Loucy (cell line): ENCODE measurements at regions not wholly inside any gene's neighbourhood (a gene's known extent, or its start where the extent isn't known, plus 50 kb on each side); places are given as distances from the start of the nearest gene placed in this dataset.

Experiments
- H2AFZ ChIP-seq: fragments of 200-600 bp; sonication (generic); 2 replicates; pipeline ENCODE4 v1.6.0; 2016; ENCODE audit warnings: antibody characterized with exemption, mild to moderate bottlenecking, low read length, moderate library complexity
- H3F3A ChIP-seq: fragments of 200-600 bp; 2 replicates; pipeline ENCODE4 v1.6.0; 2016; ENCODE audit warnings: antibody characterized with exemption, low read depth, mild to moderate bottlenecking
- H3K27me3 ChIP-seq: fragments of 200-600 bp; sonication (generic); 2 replicates; pipeline ENCODE4 v1.6.1; 2014; ENCODE audit warnings: low read length, mild to moderate bottlenecking; ENCODE audit not compliant: insufficient read depth, poor library complexity, severe bottlenecking
- H3K36me3 ChIP-seq: fragments of 200-600 bp; sonication (generic); 2 replicates; pipeline ENCODE4 v1.6.1; 2016; ENCODE audit warnings: low read length; ENCODE audit not compliant: insufficient read depth
- H3K4me1 ChIP-seq: fragments of 200-600 bp; sonication (generic); 2 replicates; pipeline ENCODE4 v1.5.1; 2014; ENCODE audit warnings: low read length, mild to moderate bottlenecking; ENCODE audit not compliant: insufficient read depth, poor library complexity, severe bottlenecking
- H3K4me2 ChIP-seq: fragments of 200-600 bp; sonication (generic); 2 replicates; pipeline ENCODE4 v1.6.0; 2014; ENCODE audit warnings: antibody characterized with exemption, low read length, low read depth, mild to moderate bottlenecking; ENCODE audit not compliant: poor library complexity, severe bottlenecking
- H3K4me3 ChIP-seq: fragments of 200-600 bp; sonication (generic); 2 replicates; pipeline ENCODE4 v1.5.1; 2014; ENCODE audit warnings: low read length, mild to moderate bottlenecking, mixed read lengths; ENCODE audit not compliant: poor library complexity, severe bottlenecking
- H3K79me2 ChIP-seq: fragments of 200-600 bp; sonication (generic); 2 replicates; pipeline ENCODE4 v1.6.1; 2014; ENCODE audit warnings: low read length; ENCODE audit not compliant: insufficient read depth
- H3K9ac ChIP-seq: fragments of 200-600 bp; sonication (generic); 2 replicates; pipeline ENCODE4 v1.6.0; 2014; ENCODE audit warnings: mild to moderate bottlenecking, low read depth, low read length, moderate library complexity; ENCODE audit not compliant: poor library complexity, severe bottlenecking
- H3K9me2 ChIP-seq: fragments of 200-600 bp; sonication (generic); replicated peaks from 2 replicates; pipeline ENCODE4 v1.6.1; 2016; ENCODE audit warnings: low read depth, low read length, mixed read lengths
- H3K9me3 ChIP-seq: fragments of 200-600 bp; sonication (generic); 2 replicates; pipeline ENCODE4 v1.6.1; 2014; ENCODE audit warnings: mild to moderate bottlenecking, antibody characterized with exemption, low read length, low read depth; ENCODE audit not compliant: insufficient read depth
- H4K20me1 ChIP-seq: fragments of 200-600 bp; sonication (generic); 2 replicates; pipeline ENCODE4 v1.6.0; 2014; ENCODE audit warnings: antibody characterized with exemption, low read length, mild to moderate bottlenecking; ENCODE audit not compliant: insufficient read depth, poor library complexity, severe bottlenecking
- EZH2phosphoT487 ChIP-seq: fragments of 200-600 bp; IDR thresholded peaks from 2 replicates; pipeline ENCODE4 v1.6.1; 2018; ENCODE audit warnings: antibody characterized with exemption, mild to moderate bottlenecking, moderate library complexity, borderline replicate concordance
- TF ChIP-seq, protein P1 (sequence below): fragments of 200-600 bp; sonication (generic); conservative IDR thresholded peaks from 2 replicates; pipeline ENCODE4 v1.5.1; 2014; ENCODE audit warnings: mild to moderate bottlenecking, antibody characterized with exemption, low read length

DNA sequence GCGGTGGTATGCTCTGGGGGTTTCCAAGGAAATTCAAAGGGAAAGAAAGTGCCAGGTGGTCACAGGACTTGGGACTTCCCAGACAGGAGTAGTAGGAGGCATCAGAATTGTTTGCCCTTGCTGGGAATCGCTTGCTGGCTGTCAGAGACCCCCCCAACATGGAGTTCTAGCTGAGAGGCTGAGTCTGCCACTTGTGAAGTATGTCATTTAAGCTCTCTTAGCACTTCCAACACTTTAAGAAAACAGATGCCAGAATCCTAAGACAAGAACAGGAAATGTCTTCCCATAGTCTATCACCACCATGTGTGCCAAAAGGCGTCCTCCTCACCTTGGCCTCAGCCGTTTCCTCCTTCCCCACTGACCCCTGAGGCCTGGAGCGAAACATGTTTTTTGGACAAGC lies 193.8 kb upstream of the IRX3 start:
- no peaks in the 10 kb centered on the region for H3K27me3 ChIP-seq
- no peak overlapping the region for H2AFZ ChIP-seq
- H3K4me1 ChIP-seq: no peaks in the 10 kb centered on the region
- no peaks in the 10 kb centered on the region for H3K9me2 ChIP-seq
- H3F3A ChIP-seq: no peaks in the 10 kb centered on the region
- no peak overlapping the region for H3K4me3 ChIP-seq
- no peaks in the 10 kb centered on the region for H3K36me3 ChIP-seq
- H3K4me2 ChIP-seq: no peak overlapping the region
- no peak for TF ChIP-seq EZH2phosphoT487
- TF ChIP-seq, protein P1, sequence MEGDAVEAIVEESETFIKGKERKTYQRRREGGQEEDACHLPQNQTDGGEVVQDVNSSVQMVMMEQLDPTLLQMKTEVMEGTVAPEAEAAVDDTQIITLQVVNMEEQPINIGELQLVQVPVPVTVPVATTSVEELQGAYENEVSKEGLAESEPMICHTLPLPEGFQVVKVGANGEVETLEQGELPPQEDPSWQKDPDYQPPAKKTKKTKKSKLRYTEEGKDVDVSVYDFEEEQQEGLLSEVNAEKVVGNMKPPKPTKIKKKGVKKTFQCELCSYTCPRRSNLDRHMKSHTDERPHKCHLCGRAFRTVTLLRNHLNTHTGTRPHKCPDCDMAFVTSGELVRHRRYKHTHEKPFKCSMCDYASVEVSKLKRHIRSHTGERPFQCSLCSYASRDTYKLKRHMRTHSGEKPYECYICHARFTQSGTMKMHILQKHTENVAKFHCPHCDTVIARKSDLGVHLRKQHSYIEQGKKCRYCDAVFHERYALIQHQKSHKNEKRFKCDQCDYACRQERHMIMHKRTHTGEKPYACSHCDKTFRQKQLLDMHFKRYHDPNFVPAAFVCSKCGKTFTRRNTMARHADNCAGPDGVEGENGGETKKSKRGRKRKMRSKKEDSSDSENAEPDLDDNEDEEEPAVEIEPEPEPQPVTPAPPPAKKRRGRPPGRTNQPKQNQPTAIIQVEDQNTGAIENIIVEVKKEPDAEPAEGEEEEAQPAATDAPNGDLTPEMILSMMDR: no peak
- H4K20me1 ChIP-seq: no peaks in the 10 kb centered on the region
- no peak overlapping the region for H3K9ac ChIP-seq
- H3K79me2 ChIP-seq: no peaks in the 10 kb centered on the region
- H3K9me3 ChIP-seq: no peaks in the 10 kb centered on the region

DNA sequence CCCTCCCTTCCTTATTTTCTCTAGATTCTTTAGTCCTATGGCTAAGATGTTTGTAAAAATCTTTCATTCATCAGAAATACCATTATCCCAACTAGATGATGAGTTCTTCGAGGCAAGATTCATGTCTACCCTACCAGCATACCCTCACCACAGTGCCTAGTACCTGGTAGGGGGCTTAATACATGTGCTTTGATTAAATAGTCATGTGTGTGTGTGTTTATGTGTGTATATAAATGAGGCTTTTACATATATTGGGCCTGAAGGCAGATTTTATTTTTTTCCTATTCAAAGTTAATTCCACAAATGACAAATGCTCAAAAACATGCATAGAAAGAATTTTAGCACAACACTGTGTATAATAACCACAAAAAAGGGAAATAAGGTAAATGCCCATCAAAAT lies 193.0 kb upstream of the IRX3 start:
- TF ChIP-seq, protein P1: no peak
- TF ChIP-seq EZH2phosphoT487: no peak

DNA sequence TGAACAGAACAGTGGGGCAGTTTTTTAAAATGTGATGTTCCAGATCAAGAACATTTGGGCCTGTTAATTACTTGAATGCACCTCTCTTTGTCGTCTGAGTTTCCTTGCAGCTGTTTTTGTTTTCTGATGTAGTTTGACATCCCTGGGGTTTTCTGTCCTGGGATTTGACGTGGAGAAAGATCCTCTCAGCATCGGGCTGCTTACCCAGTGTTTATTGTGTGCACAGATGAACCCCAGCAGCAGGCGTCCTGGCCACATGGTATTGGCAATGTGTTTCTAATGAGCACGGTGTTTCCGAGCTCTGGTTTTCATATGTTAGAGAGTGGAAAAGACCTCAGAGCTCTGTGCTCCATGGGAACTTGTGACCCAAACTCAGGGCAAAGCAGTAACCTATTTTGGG lies 191.1 kb upstream of the IRX3 start:
- no peaks in the 10 kb centered on the region for H3K27me3 ChIP-seq
- H2AFZ ChIP-seq: no peak overlapping the region
- H3F3A ChIP-seq: no peaks in the 10 kb centered on the region
- H4K20me1 ChIP-seq: no peaks in the 10 kb centered on the region
- TF ChIP-seq, protein P1: no peak
- TF ChIP-seq EZH2phosphoT487: no peak
- no peaks in the 10 kb centered on the region for H3K9me3 ChIP-seq
- no peak overlapping the region for H3K9ac ChIP-seq
- H3K4me1 ChIP-seq: no peaks in the 10 kb centered on the region
- H3K9me2 ChIP-seq: no peaks in the 10 kb centered on the region
- no peak overlapping the region for H3K4me3 ChIP-seq
- H3K79me2 ChIP-seq: no peaks in the 10 kb centered on the region
- H3K36me3 ChIP-seq: no peaks in the 10 kb centered on the region
- no peak overlapping the region for H3K4me2 ChIP-seq

More for the DNA sequence above, 193.0 kb upstream of the IRX3 start:
- Histone ChIP-seq H3K36me3 (no peaks in the 10 kb centered on the region), H2AFZ (no peak overlapping the region), H3K4me3 (no peak overlapping the region), H3K9me2 (no peaks in the 10 kb centered on the region), H3K9me3 (no peaks in the 10 kb centered on the region), H3K4me1 (no peaks in the 10 kb centered on the region), H3F3A (no peaks in the 10 kb centered on the region), H3K79me2 (no peaks in the 10 kb centered on the region), H3K9ac (no peak overlapping the region), H4K20me1 (no peaks in the 10 kb centered on the region), H3K4me2 (no peak overlapping the region), H3K27me3 (no peaks in the 10 kb centered on the region)
